ENCODE measurements at regions not wholly inside any gene's neighbourhood (a gene's known extent, or its start where the extent isn't known, plus 50 kb on each side); places are given as distances from the start of the nearest gene placed in this dataset.
"Not testable (repeated sequence)": the region's sequence is repeated elsewhere in the genome, so short reads cannot be mapped to it uniquely, and the experiment has no call there.

DNA sequence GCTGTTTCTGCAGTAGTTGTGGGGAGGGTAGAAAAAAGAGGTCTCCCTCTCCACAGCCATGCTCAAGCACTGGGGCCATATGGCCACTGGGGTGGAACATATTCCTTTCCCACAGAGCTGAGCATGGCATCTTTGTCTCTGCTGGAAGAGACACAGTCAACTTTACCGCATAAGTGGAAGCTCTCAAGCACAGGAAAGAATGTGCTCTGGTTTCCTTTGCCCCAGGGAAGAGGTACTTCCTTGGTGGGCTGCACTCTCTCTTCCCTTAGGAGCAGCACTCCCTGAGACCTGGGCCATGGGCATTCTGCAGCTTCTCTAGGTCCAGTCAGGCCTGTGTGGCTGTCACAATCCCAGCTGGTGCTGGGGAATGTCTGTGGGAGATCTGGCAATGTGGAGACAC, 168.5 kb upstream of the ACTBL2 start:
- Mint-ChIP-seq H3K36me3 (no peaks in the 10 kb centered on the region), H3K4me3 (no peak overlapping the region), H3K9me3 (peaks cover 0 to 14% (median 0%) of the 10 kb centered on the region in 7 donors), H3K4me1 (no peaks in the 10 kb centered on the region), H3K27me3 (no peaks in the 10 kb centered on the region), H3K27ac (no peak overlapping the region)
- no peaks in the 10 kb centered on the region for H3K36me3 ChIP-seq (ENCODE audit: control insufficient read depth, insufficient read depth, low read length)
- H3K9me3 ChIP-seq (ENCODE audit: control insufficient read depth in 2 of 2, low read length in 2 of 2): no peaks in the 10 kb centered on the region
- H3K27ac ChIP-seq (ENCODE audit: insufficient read depth, low read length, poor library complexity, severe bottlenecking): no peak overlapping the region
- H3K4me1 ChIP-seq (ENCODE audit: control insufficient read depth, insufficient read depth, low read length, poor library complexity, severe bottlenecking): no peaks in the 10 kb centered on the region
- no peak overlapping the region for H3K4me3 ChIP-seq (ENCODE audit: low read depth, low read length)
- no peak for DNase-seq
- no peak for ATAC-seq (ENCODE audit: low read depth in 2 of 2)
- no peaks in the 10 kb centered on the region for H3K27me3 ChIP-seq (ENCODE audit: control insufficient read depth, insufficient read depth, low read length)

DNA sequence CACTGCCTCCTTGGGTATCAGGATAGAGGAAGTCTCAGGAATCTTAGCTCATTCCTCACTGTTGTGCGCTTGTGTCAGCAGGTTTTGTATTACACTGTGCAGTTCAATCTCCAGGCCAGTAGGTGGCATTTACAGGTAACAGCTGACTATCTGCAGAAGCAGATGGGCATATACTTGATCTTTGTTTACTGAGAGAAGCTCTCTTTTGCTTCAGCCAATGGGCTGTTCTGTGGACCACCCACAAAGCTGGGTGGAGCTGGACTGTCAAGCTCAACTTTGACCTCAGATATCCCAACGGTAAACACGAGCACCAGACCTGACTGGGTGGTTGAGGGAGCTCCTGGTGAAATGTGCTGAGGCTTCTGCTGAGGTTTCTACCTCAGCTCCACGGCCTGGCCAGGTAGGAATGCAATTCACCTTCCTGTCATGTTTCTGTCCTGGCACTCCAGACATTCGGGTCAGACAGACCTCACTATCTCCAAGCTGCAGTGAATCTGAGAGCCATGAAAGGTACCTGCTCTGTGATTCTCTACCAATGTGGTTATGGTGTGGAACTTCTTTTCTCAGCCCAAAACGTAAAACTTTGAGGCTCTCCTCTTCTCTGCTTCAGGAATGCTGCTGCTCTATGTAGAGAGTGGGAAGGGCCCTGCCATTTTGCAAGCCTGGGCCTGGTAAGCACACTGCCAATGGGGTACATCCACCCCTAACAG, 167.9 kb upstream of the ACTBL2 start:
- Mint-ChIP-seq H3K4me3 (no peak overlapping the region), H3K9me3 (peaks cover 0 to 14% (median 0%) of the 10 kb centered on the region in 7 donors), H3K36me3 (no peaks in the 10 kb centered on the region), H3K4me1 (no peaks in the 10 kb centered on the region), H3K27ac (no peak overlapping the region), H3K27me3 (no peaks in the 10 kb centered on the region)
- ATAC-seq (ENCODE audit: low read depth in 2 of 2) (no peak), DNase-seq (peak in 1 of 3 donors; percentile 31)
- Histone ChIP-seq H3K4me1 (ENCODE audit: control insufficient read depth, insufficient read depth, low read length, poor library complexity, severe bottlenecking) (no peaks in the 10 kb centered on the region), H3K27ac (ENCODE audit: insufficient read depth, low read length, poor library complexity, severe bottlenecking) (no peak overlapping the region), H3K36me3 (ENCODE audit: control insufficient read depth, insufficient read depth, low read length) (no peaks in the 10 kb centered on the region), H3K27me3 (ENCODE audit: control insufficient read depth, insufficient read depth, low read length) (no peaks in the 10 kb centered on the region), H3K9me3 (ENCODE audit: control insufficient read depth in 2 of 2, low read length in 2 of 2) (no peaks in the 10 kb centered on the region), H3K4me3 (ENCODE audit: low read depth, low read length) (no peak overlapping the region)

DNA sequence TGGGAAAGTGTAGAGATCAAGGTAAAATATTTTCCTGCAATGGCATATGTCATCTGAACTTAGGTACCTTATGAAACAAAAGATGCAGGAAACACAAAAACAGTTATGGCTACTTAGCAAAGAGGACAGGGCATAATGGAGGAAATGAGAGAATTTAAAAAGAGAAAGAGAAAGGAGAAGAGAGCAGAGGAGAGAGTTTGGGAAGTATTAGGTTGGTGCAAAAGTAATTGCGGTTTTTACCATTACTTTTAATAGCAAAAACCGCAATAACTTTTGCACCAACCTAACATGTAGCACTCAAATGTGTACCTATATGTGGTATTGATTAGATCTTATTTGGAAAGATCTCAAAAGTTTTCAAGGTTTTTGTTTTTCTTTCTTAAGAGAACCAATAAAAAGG, 160.1 kb upstream of the ACTBL2 start:
- ATAC-seq (ENCODE audit: low read depth in 2 of 2): no peak
- Histone ChIP-seq H3K4me1 (ENCODE audit: control insufficient read depth, insufficient read depth, low read length, poor library complexity, severe bottlenecking) (no peaks in the 10 kb centered on the region), H3K4me3 (ENCODE audit: low read depth, low read length) (no peak overlapping the region), H3K27ac (ENCODE audit: insufficient read depth, low read length, poor library complexity, severe bottlenecking) (no peak overlapping the region), H3K36me3 (ENCODE audit: control insufficient read depth, insufficient read depth, low read length) (no peaks in the 10 kb centered on the region), H3K9me3 (ENCODE audit: control insufficient read depth in 2 of 2, low read length in 2 of 2) (no peaks in the 10 kb centered on the region), H3K27me3 (ENCODE audit: control insufficient read depth, insufficient read depth, low read length) (no peaks in the 10 kb centered on the region)
- Mint-ChIP-seq H3K27me3 (no peaks in the 10 kb centered on the region), H3K4me3 (no peak overlapping the region), H3K36me3 (no peaks in the 10 kb centered on the region), H3K4me1 (no peaks in the 10 kb centered on the region), H3K9me3 (peaks cover 0 to 3% (median 0%) of the 10 kb centered on the region in 7 donors), H3K27ac (no peak overlapping the region)
- DNase-seq: no peak

DNA sequence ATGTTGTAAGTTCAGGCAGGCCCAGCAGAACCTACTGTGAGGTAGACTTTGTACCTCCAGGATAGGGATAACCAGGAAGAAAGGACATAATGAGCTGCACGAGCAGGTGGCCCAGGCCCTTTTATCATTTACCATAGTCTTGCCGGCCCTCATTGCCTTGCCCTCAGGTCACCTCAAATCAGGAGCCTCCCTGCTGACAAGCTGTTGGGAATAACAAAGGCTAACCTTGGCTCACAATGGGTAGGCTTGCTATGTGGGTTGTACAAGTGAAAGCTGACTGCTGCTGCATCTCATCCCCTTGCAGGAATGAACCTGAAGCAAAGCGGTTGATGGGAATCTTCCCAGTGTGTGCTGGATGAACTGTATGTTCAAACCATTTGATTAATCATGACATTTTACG, 159.5 kb upstream of the ACTBL2 start:
- no peak for ATAC-seq (ENCODE audit: low read depth in 2 of 2)
- H3K4me1 Mint-ChIP-seq: no peaks in the 10 kb centered on the region

DNA sequence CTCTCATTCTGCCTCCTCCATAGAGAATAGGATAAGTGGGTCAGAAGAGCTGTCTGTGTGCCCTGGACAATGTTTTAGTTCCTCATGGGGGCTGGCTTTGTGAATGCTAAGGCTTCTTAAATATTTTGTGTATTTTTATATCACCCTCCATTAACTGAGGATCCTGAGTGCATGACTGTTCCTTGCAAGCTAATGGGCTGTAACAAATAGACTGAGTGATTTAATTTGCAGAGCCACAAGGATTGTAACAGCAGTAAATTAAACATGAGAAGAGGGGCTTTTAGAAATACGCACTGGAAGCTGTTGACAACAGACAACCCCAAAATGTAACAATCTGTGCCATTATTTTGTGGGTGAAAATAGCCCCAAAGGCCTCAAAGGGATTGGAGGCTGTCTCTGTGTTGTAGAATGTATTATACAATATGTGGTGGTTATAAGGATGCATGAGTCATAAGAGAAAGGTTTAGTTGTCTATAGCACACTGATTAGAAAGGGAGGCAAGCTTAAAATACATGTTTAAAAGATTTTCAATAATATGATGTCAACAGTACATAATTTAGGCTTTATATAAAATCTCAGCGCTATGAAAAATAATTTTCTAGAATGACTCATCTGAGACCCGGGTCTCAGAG, 152.7 kb upstream of the ACTBL2 start:
- Histone ChIP-seq H3K27ac (ENCODE audit: insufficient read depth, low read length, poor library complexity, severe bottlenecking) (no peak overlapping the region), H3K9me3 (ENCODE audit: control insufficient read depth in 2 of 2, low read length in 2 of 2) (no peaks in the 10 kb centered on the region), H3K4me1 (ENCODE audit: control insufficient read depth, insufficient read depth, low read length, poor library complexity, severe bottlenecking) (no peaks in the 10 kb centered on the region), H3K36me3 (ENCODE audit: control insufficient read depth, insufficient read depth, low read length) (no peaks in the 10 kb centered on the region), H3K27me3 (ENCODE audit: control insufficient read depth, insufficient read depth, low read length) (no peaks in the 10 kb centered on the region), H3K4me3 (ENCODE audit: low read depth, low read length) (no peak overlapping the region)
- Mint-ChIP-seq H3K4me1 (no peaks in the 10 kb centered on the region), H3K27ac (no peak overlapping the region), H3K27me3 (no peaks in the 10 kb centered on the region), H3K4me3 (no peak overlapping the region), H3K36me3 (no peaks in the 10 kb centered on the region), H3K9me3 (peaks cover 0 to 2% (median 0%) of the 10 kb centered on the region in 7 donors)
- no peak for ATAC-seq (ENCODE audit: low read depth in 2 of 2)
- DNase-seq: no peak

More for the DNA sequence above, 159.5 kb upstream of the ACTBL2 start:
- H3K27ac Mint-ChIP-seq: no peak overlapping the region
- no peak overlapping the region for H3K4me3 ChIP-seq (ENCODE audit: low read depth, low read length)
- H3K36me3 Mint-ChIP-seq: no peaks in the 10 kb centered on the region
- H3K27me3 ChIP-seq (ENCODE audit: control insufficient read depth, insufficient read depth, low read length): no peaks in the 10 kb centered on the region
- DNase-seq: no peak
- H3K9me3 ChIP-seq (ENCODE audit: control insufficient read depth in 2 of 2, low read length in 2 of 2): no peaks in the 10 kb centered on the region
- H3K4me3 Mint-ChIP-seq: no peak overlapping the region
- no peak overlapping the region for H3K27ac ChIP-seq (ENCODE audit: insufficient read depth, low read length, poor library complexity, severe bottlenecking)
- H3K27me3 Mint-ChIP-seq: no peaks in the 10 kb centered on the region
- H3K36me3 ChIP-seq (ENCODE audit: control insufficient read depth, insufficient read depth, low read length): no peaks in the 10 kb centered on the region
- H3K9me3 Mint-ChIP-seq: peaks cover 0 to 3% (median 0%) of the 10 kb centered on the region in 7 donors
- no peaks in the 10 kb centered on the region for H3K4me1 ChIP-seq (ENCODE audit: control insufficient read depth, insufficient read depth, low read length, poor library complexity, severe bottlenecking)

DNA sequence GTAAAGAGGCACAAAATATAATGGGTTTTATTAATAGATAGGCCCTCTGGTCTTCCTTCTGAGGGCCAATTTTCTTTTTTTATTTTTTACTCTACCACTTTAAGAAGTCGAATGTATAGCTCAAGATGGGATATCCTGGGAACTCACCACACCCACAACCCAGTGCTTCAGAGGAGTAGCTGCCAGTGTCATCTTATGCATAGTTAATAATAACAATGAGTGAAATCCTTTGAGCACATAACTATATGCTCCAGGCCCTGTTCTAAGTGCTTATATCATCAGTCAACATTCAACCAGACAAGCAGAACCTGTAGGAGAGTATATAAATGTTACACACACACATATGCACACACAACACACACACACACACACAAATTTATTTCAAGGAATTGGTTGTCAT, 150.3 kb upstream of the ACTBL2 start:
- Mint-ChIP-seq H3K4me3 (no peak overlapping the region), H3K9me3 (peaks cover 0 to 4% (median 0%) of the 10 kb centered on the region in 7 donors), H3K27ac (no peak overlapping the region), H3K27me3 (no peaks in the 10 kb centered on the region), H3K4me1 (no peaks in the 10 kb centered on the region), H3K36me3 (no peaks in the 10 kb centered on the region)
- no peaks in the 10 kb centered on the region for H3K9me3 ChIP-seq (ENCODE audit: control insufficient read depth in 2 of 2, low read length in 2 of 2)
- no peak overlapping the region for H3K27ac ChIP-seq (ENCODE audit: insufficient read depth, low read length, poor library complexity, severe bottlenecking)
- ATAC-seq (ENCODE audit: low read depth in 2 of 2): no peak
- no peak for DNase-seq
- no peaks in the 10 kb centered on the region for H3K27me3 ChIP-seq (ENCODE audit: control insufficient read depth, insufficient read depth, low read length)
- H3K4me1 ChIP-seq (ENCODE audit: control insufficient read depth, insufficient read depth, low read length, poor library complexity, severe bottlenecking): no peaks in the 10 kb centered on the region
- H3K4me3 ChIP-seq (ENCODE audit: low read depth, low read length): no peak overlapping the region
- H3K36me3 ChIP-seq (ENCODE audit: control insufficient read depth, insufficient read depth, low read length): no peaks in the 10 kb centered on the region

GRCh38 chr5:57631139-57631538, 148.5 kb upstream of the ACTBL2 start:
- not testable (repeated sequence) for H3K27me3 ChIP-seq (ENCODE audit: control insufficient read depth, insufficient read depth, low read length); ATAC-seq (ENCODE audit: low read depth in 2 of 2); H3K36me3 ChIP-seq (ENCODE audit: control insufficient read depth, insufficient read depth, low read length); H3K9me3 Mint-ChIP-seq; H3K27me3 Mint-ChIP-seq; H3K36me3 Mint-ChIP-seq; H3K4me1 Mint-ChIP-seq; H3K9me3 ChIP-seq (ENCODE audit: control insufficient read depth in 2 of 2, low read length in 2 of 2); DNase-seq; H3K4me3 Mint-ChIP-seq; H3K4me1 ChIP-seq (ENCODE audit: control insufficient read depth, insufficient read depth, low read length, poor library complexity, severe bottlenecking); H3K27ac Mint-ChIP-seq; H3K27ac ChIP-seq (ENCODE audit: insufficient read depth, low read length, poor library complexity, severe bottlenecking); H3K4me3 ChIP-seq (ENCODE audit: low read depth, low read length)

DNA sequence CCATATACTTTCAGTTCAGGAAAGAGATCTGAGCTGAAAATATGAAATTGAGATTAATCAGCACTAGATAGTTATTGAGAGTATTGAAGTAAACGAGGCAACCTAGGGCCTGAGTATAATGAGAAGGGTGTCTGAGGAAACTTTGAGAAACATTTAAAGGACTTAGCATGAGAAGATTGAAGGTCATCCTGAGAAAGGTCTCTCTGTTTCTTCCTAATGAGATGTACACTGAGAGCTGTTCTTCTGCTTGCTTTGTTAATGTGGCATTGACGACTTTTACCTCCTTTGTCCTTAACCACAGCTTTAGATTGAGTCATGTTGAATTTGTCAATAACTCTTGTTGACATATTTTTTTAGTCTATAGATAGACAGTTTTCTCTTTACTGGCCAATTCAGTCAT, 145.1 kb upstream of the ACTBL2 start:
- Histone ChIP-seq H3K36me3 (ENCODE audit: control insufficient read depth, insufficient read depth, low read length) (no peaks in the 10 kb centered on the region), H3K27ac (ENCODE audit: insufficient read depth, low read length, poor library complexity, severe bottlenecking) (no peak overlapping the region), H3K27me3 (ENCODE audit: control insufficient read depth, insufficient read depth, low read length) (no peaks in the 10 kb centered on the region), H3K4me3 (ENCODE audit: low read depth, low read length) (no peak overlapping the region), H3K4me1 (ENCODE audit: control insufficient read depth, insufficient read depth, low read length, poor library complexity, severe bottlenecking) (no peaks in the 10 kb centered on the region), H3K9me3 (ENCODE audit: control insufficient read depth in 2 of 2, low read length in 2 of 2) (no peaks in the 10 kb centered on the region)
- no peak overlapping the region for H3K27ac Mint-ChIP-seq
- H3K4me1 Mint-ChIP-seq: no peaks in the 10 kb centered on the region
- no peak for ATAC-seq (ENCODE audit: low read depth in 2 of 2)
- peaks cover 5% of the 10 kb centered on the region for H3K27me3 Mint-ChIP-seq
- peaks cover 0 to 5% (median 0%) of the 10 kb centered on the region in 7 donors for H3K9me3 Mint-ChIP-seq
- no peak overlapping the region for H3K4me3 Mint-ChIP-seq
- DNase-seq: no peak
- no peaks in the 10 kb centered on the region for H3K36me3 Mint-ChIP-seq

All from CD4-positive, CD25-positive, alpha-beta regulatory T cell (primary cell).